ENCODE measurements at regions not wholly inside any gene's neighbourhood (a gene's known extent, or its start where the extent isn't known, plus 50 kb on each side); places are given as distances from the start of the nearest gene placed in this dataset.

DNA sequence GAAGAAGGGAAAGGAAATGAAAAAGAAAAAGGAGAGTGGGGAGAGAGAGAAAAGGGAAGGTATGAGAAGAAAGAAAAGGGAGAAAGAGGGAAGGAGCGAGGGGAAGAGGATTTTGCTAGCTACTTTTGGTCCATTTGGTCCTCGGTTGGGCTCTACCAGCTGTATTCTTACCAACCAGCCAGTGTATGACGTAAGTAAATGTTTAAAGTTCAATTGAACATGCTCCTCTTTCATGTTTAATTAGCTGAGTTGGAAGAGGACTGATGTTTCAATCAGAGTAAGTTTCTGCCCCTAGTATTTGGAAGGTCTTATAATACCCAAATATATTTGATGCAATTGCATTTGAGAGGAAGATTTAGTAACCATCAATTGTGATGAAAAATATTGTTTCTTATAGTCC is 424.0 kb upstream of the CXorf51B start:
- no peaks in the 10 kb centered on the region for H3F3A ChIP-seq (ENCODE audit: insufficient read depth, low read length, poor library complexity, severe bottlenecking)
- no peak overlapping the region for H3K4me3 ChIP-seq (ENCODE audit: low read length)
- no peaks in the 10 kb centered on the region for H3K79me2 ChIP-seq (replicated peaks; ENCODE audit: insufficient read depth, low read length)
- no peaks in the 10 kb centered on the region for H3K9me2 ChIP-seq (ENCODE audit: insufficient read depth, low read length)
- no peak overlapping the region for H3K9ac ChIP-seq (ENCODE audit: low read length)
- TF ChIP-seq TAF1 (IDR thresholded peaks at IDR 0.05; ENCODE audit: low read depth) (no peak), EP300 (conservative IDR thresholded peaks at IDR 0.05; ENCODE audit: poor library complexity, severe bottlenecking) (no peak)
- no peaks in the 10 kb centered on the region for H3K36me3 ChIP-seq (ENCODE audit: insufficient read depth, low read length)
- no peak overlapping the region for H3K4me2 ChIP-seq (ENCODE audit: low read length)
- no peaks in the 10 kb centered on the region for H3K9me3 ChIP-seq (ENCODE audit: low read length)
- no peak overlapping the region for H2AFZ ChIP-seq (ENCODE audit: low read depth, low read length)
- H3K27me3 ChIP-seq (ENCODE audit: insufficient read depth, low read depth, low read length): no peaks in the 10 kb centered on the region
- no peak overlapping the region for H3K27ac ChIP-seq (ENCODE audit: low read length)
- no peaks in the 10 kb centered on the region for H4K20me1 ChIP-seq (ENCODE audit: insufficient read depth)

- H3K27me3 ChIP-seq (ENCODE audit: insufficient read depth, low read depth, low read length): no peaks in the 10 kb centered on the region
- H3K36me3 ChIP-seq (ENCODE audit: insufficient read depth, low read length): no peaks in the 10 kb centered on the region
- H3K4me2 ChIP-seq (ENCODE audit: low read length): no peak overlapping the region
- H2AFZ ChIP-seq (ENCODE audit: low read depth, low read length): no peak overlapping the region
- H3K4me3 ChIP-seq (ENCODE audit: low read length): no peak overlapping the region
- no peaks in the 10 kb centered on the region for H3K9me2 ChIP-seq (ENCODE audit: insufficient read depth, low read length)
- no peak overlapping the region for H3K27ac ChIP-seq (ENCODE audit: low read length)
- H4K20me1 ChIP-seq (ENCODE audit: insufficient read depth): no peaks in the 10 kb centered on the region
- H3K9me3 ChIP-seq (ENCODE audit: low read length): no peaks in the 10 kb centered on the region
- no peak overlapping the region for H3K9ac ChIP-seq (ENCODE audit: low read length)
- H3F3A ChIP-seq (ENCODE audit: insufficient read depth, low read length, poor library complexity, severe bottlenecking): no peaks in the 10 kb centered on the region
- no peaks in the 10 kb centered on the region for H3K79me2 ChIP-seq (replicated peaks; ENCODE audit: insufficient read depth, low read length)
- TF ChIP-seq SMC3 (conservative IDR thresholded peaks at IDR 0.05; ENCODE audit: poor library complexity) (no peak), TAF1 (IDR thresholded peaks at IDR 0.05; ENCODE audit: low read depth) (no peak), RAD21 (conservative IDR thresholded peaks at IDR 0.05) (no peak), EZH2 (IDR thresholded peaks at IDR 0.05; ENCODE audit: borderline replicate concordance, insufficient read depth, low read length, poor library complexity, severe bottlenecking) (no peak), MXI1 (conservative IDR thresholded peaks at IDR 0.05; ENCODE audit: poor library complexity, severe bottlenecking) (no peak), EP300 (conservative IDR thresholded peaks at IDR 0.05; ENCODE audit: poor library complexity, severe bottlenecking) (no peak), CTCF (IDR thresholded peaks at IDR 0.05; ENCODE audit: poor library complexity, severe bottlenecking) (no peak)
- TF ChIP-seq, protein P1, sequence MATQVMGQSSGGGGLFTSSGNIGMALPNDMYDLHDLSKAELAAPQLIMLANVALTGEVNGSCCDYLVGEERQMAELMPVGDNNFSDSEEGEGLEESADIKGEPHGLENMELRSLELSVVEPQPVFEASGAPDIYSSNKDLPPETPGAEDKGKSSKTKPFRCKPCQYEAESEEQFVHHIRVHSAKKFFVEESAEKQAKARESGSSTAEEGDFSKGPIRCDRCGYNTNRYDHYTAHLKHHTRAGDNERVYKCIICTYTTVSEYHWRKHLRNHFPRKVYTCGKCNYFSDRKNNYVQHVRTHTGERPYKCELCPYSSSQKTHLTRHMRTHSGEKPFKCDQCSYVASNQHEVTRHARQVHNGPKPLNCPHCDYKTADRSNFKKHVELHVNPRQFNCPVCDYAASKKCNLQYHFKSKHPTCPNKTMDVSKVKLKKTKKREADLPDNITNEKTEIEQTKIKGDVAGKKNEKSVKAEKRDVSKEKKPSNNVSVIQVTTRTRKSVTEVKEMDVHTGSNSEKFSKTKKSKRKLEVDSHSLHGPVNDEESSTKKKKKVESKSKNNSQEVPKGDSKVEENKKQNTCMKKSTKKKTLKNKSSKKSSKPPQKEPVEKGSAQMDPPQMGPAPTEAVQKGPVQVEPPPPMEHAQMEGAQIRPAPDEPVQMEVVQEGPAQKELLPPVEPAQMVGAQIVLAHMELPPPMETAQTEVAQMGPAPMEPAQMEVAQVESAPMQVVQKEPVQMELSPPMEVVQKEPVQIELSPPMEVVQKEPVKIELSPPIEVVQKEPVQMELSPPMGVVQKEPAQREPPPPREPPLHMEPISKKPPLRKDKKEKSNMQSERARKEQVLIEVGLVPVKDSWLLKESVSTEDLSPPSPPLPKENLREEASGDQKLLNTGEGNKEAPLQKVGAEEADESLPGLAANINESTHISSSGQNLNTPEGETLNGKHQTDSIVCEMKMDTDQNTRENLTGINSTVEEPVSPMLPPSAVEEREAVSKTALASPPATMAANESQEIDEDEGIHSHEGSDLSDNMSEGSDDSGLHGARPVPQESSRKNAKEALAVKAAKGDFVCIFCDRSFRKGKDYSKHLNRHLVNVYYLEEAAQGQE (IDR thresholded peaks at IDR 0.05; ENCODE audit: borderline replicate concordance): no peak
Measured at GRCh38 chrX:146396409-146396808, 413.2 kb upstream of the CXorf51B start.

DNA sequence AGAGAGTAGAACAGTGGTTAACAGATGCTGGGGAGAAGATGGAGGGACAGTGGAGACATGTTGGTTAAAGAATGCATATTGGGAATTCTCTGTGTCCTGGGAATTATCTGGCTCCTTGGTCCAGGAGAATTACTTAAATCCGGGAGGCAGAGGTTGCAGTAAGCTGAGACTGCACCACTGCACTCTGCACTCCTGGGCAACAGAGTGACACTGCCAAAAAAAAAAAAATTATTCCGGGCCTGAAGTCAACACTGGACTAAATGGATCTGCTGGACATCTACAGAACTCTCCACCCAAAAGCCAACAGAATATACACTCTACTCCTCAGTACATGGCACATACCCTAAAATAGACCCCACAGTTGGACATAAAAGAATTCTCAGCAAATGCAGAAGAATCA is 400.0 kb upstream of the CXorf51B start:
- no peak overlapping the region for H3K27ac ChIP-seq (ENCODE audit: low read length)
- no peaks in the 10 kb centered on the region for H4K20me1 ChIP-seq (ENCODE audit: insufficient read depth)
- H3K27me3 ChIP-seq (ENCODE audit: insufficient read depth, low read depth, low read length): no peaks in the 10 kb centered on the region
- H2AFZ ChIP-seq (ENCODE audit: low read depth, low read length): no peak overlapping the region
- no peak overlapping the region for H3K4me2 ChIP-seq (ENCODE audit: low read length)
- H3K9me3 ChIP-seq (ENCODE audit: low read length): no peaks in the 10 kb centered on the region
- no peaks in the 10 kb centered on the region for H3K9me2 ChIP-seq (ENCODE audit: insufficient read depth, low read length)
- TF ChIP-seq MXI1 (conservative IDR thresholded peaks at IDR 0.05; ENCODE audit: poor library complexity, severe bottlenecking) (no peak), EP300 (conservative IDR thresholded peaks at IDR 0.05; ENCODE audit: poor library complexity, severe bottlenecking) (no peak), TAF1 (IDR thresholded peaks at IDR 0.05; ENCODE audit: low read depth) (no peak), EZH2 (IDR thresholded peaks at IDR 0.05; ENCODE audit: borderline replicate concordance, insufficient read depth, low read length, poor library complexity, severe bottlenecking) (no peak), POLR2AphosphoS5 (IDR thresholded peaks at IDR 0.05) (no peak), RAD21 (conservative IDR thresholded peaks at IDR 0.05) (no peak), SMC3 (conservative IDR thresholded peaks at IDR 0.05; ENCODE audit: poor library complexity) (no peak), CTCF (IDR thresholded peaks at IDR 0.05; ENCODE audit: poor library complexity, severe bottlenecking) (no peak)
- TF ChIP-seq, protein P1 (IDR thresholded peaks at IDR 0.05; ENCODE audit: borderline replicate concordance): no peak
- H3K79me2 ChIP-seq (replicated peaks; ENCODE audit: insufficient read depth, low read length): no peaks in the 10 kb centered on the region
- H3F3A ChIP-seq (ENCODE audit: insufficient read depth, low read length, poor library complexity, severe bottlenecking): no peaks in the 10 kb centered on the region
- H3K9ac ChIP-seq (ENCODE audit: low read length): no peak overlapping the region
- no peak overlapping the region for H3K4me3 ChIP-seq (ENCODE audit: low read length)
- no peaks in the 10 kb centered on the region for H3K36me3 ChIP-seq (ENCODE audit: insufficient read depth, low read length)

Data from neural cell (in vitro differentiated cells).